HEK293T (cell line): ENCODE measurements at regions not wholly inside any gene's neighbourhood (a gene's known extent, or its start where the extent isn't known, plus 50 kb on each side); places are given as distances from the start of the nearest gene placed in this dataset.

ENCODE experiments used
- CTCF ChIA-PET: fragments of 350-600 bp; formaldehyde crosslinking; extraction: SDS; loops from one replicate; lab custom pipeline; 2021; ENCODE audit warnings: antibody characterized with exemption, inconsistent platforms; lab: Yijun Ruan, JAX
- POLR2A ChIA-PET: fragments of 350-600 bp; formaldehyde crosslinking; extraction: SDS; loops from one replicate; lab custom pipeline; 2020; ENCODE audit warnings: antibody characterized with exemption, inconsistent platforms; lab: Yijun Ruan, JAX
- DNase-seq: peaks from one replicate; pipeline ENCODE4 v3.0.0; 2012; ENCODE audit warnings: mixed read lengths; ENCODE audit errors: extremely low spot score
- ARNT ChIP-seq: fragments of 450-650 bp; IDR thresholded peaks from 2 replicates; pipeline ENCODE4 v1.6.1; 2017; ENCODE audit warnings: mild to moderate bottlenecking
- BHLHE40 ChIP-seq: fragments of 450-650 bp; IDR thresholded peaks from 2 replicates; pipeline ENCODE4 v1.6.1; 2016; ENCODE audit warnings: mild to moderate bottlenecking, moderate library complexity, borderline replicate concordance
- CTBP1 ChIP-seq: fragments of 450-650 bp; IDR thresholded peaks from 2 replicates; pipeline ENCODE4 v1.6.1; 2016; ENCODE audit warnings: borderline replicate concordance
- ELF4 ChIP-seq: fragments of 450-650 bp; IDR thresholded peaks from 2 replicates; pipeline ENCODE4 v1.6.1; 2017; ENCODE audit warnings: antibody characterized with exemption
- FOXA1 ChIP-seq: fragments of 450-650 bp; IDR thresholded peaks from 2 replicates; pipeline ENCODE4 v1.6.1; 2016; ENCODE audit warnings: mild to moderate bottlenecking
- FOXK2 ChIP-seq: fragments of 450-650 bp; IDR thresholded peaks from 2 replicates; pipeline ENCODE4 v1.6.1; 2016; ENCODE audit warnings: mild to moderate bottlenecking
- FOXM1 ChIP-seq: fragments of 450-650 bp; IDR thresholded peaks from 2 replicates; pipeline ENCODE4 v1.6.1; 2017; ENCODE audit warnings: mild to moderate bottlenecking, borderline replicate concordance
- HDGF ChIP-seq: fragments of 450-650 bp; IDR thresholded peaks from 2 replicates; pipeline ENCODE4 v1.6.1; 2017; ENCODE audit warnings: antibody characterized with exemption, borderline replicate concordance
- L3MBTL2 ChIP-seq: fragments of 450-650 bp; conservative IDR thresholded peaks from 2 replicates; pipeline ENCODE4 v1.6.1; 2016; ENCODE audit warnings: mild to moderate bottlenecking
- LEF1 ChIP-seq: fragments of 450-650 bp; IDR thresholded peaks from 2 replicates; pipeline ENCODE4 v1.6.1; 2017; ENCODE audit warnings: mild to moderate bottlenecking, borderline replicate concordance
- NFRKB ChIP-seq: fragments of 450-650 bp; IDR thresholded peaks from 2 replicates; pipeline ENCODE4 v1.6.1; 2016; ENCODE audit warnings: mild to moderate bottlenecking, moderate library complexity
- PKNOX1 ChIP-seq: fragments of 450-650 bp; IDR thresholded peaks from 2 replicates; pipeline ENCODE4 v1.6.1; 2016
- SP1 ChIP-seq: fragments of 450-650 bp; IDR thresholded peaks from 2 replicates; pipeline ENCODE4 v1.6.1; 2017
- SUZ12 ChIP-seq: fragments of 450-650 bp; IDR thresholded peaks from 2 replicates; pipeline ENCODE4 v1.6.1; 2016; ENCODE audit warnings: mild to moderate bottlenecking
- TARDBP ChIP-seq: fragments of 450-650 bp; IDR thresholded peaks from 2 replicates; pipeline ENCODE4 v1.6.1; 2016
- ZNF384 ChIP-seq: fragments of 450-650 bp; IDR thresholded peaks from 2 replicates; pipeline ENCODE4 v1.6.1; 2016

- TF ChIP-seq CTBP1: no peak
- TF ChIP-seq ELF4: no peak
- no peak for TF ChIP-seq FOXK2
- no peak for TF ChIP-seq BHLHE40
- TF ChIP-seq SUZ12: no peak
- no peak for TF ChIP-seq LEF1
- no peak for TF ChIP-seq PKNOX1
- no peak for TF ChIP-seq SP1
- no peak for TF ChIP-seq FOXA1
- no peak for TF ChIP-seq ZNF384
- no peak for TF ChIP-seq FOXM1
- no peak for TF ChIP-seq ARNT
- no peak for TF ChIP-seq NFRKB
- no peak for TF ChIP-seq TARDBP
- no peak for TF ChIP-seq L3MBTL2
- no peak for TF ChIP-seq HDGF
- POLR2A ChIA-PET: no interaction called here
- no peak for DNase-seq
- CTCF ChIA-PET: no interaction called here
These were observed 75.7 kb upstream of the PAK3 start for GRCh38 chrX:111020283-111020682.

- TF ChIP-seq NFRKB (no peak), SUZ12 (no peak), CTBP1 (no peak), FOXA1 (no peak), FOXM1 (no peak)
- no peak for DNase-seq
- ChIA-PET POLR2A (no interaction called here), CTCF (no interaction called here)
These were observed 82.1 kb upstream of the PAK3 start for GRCh38 chrX:111013778-111014455.

- CTCF ChIA-PET: no interaction called here
- no peak for TF ChIP-seq TARDBP
- no peak for TF ChIP-seq FOXK2
- TF ChIP-seq SP1: no peak
- TF ChIP-seq SUZ12: no peak
- TF ChIP-seq ARNT: no peak
- no peak for TF ChIP-seq BHLHE40
- TF ChIP-seq PKNOX1: no peak
- TF ChIP-seq FOXA1: no peak
- no peak for TF ChIP-seq L3MBTL2
- TF ChIP-seq ELF4: no peak
- no peak for TF ChIP-seq ZNF384
- TF ChIP-seq NFRKB: no peak
- no peak for TF ChIP-seq LEF1
- TF ChIP-seq CTBP1: no peak
These were observed 85.9 kb upstream of the PAK3 start for GRCh38 chrX:111010111-111010510.

GRCh38 chrX:111009256-111009655, 86.7 kb upstream of the PAK3 start:
- CTCF ChIA-PET: no interaction called here
- DNase-seq: no peak
- no peak for TF ChIP-seq ELF4
- no peak for TF ChIP-seq HDGF
- no peak for TF ChIP-seq BHLHE40
- POLR2A ChIA-PET: no interaction called here

More at GRCh38 chrX:111010111-111010510, 85.9 kb upstream of the PAK3 start:
- DNase-seq: no peak
- POLR2A ChIA-PET: no interaction called here

GRCh38 chrX:111008126-111008525, 87.9 kb upstream of the PAK3 start:
- ChIA-PET POLR2A (no interaction called here), CTCF (no interaction called here)
- no peak for DNase-seq
- TF ChIP-seq NFRKB (no peak), CTBP1 (no peak), FOXK2 (no peak), FOXA1 (no peak), SUZ12 (no peak), LEF1 (no peak), L3MBTL2 (no peak), ZNF384 (no peak), PKNOX1 (no peak), ARNT (no peak), ELF4 (no peak)

GRCh38 chrX:111007238-111007637, 88.8 kb upstream of the PAK3 start:
- no peak for TF ChIP-seq FOXA1
- TF ChIP-seq PKNOX1: no peak
- TF ChIP-seq FOXM1: no peak
- no peak for TF ChIP-seq HDGF
- no peak for TF ChIP-seq TARDBP
- TF ChIP-seq L3MBTL2: no peak
- no peak for TF ChIP-seq ZNF384
- TF ChIP-seq ELF4: no peak
- no peak for TF ChIP-seq CTBP1
- no peak for TF ChIP-seq FOXK2
- no peak for TF ChIP-seq SP1
- TF ChIP-seq ARNT: no peak
- no peak for TF ChIP-seq NFRKB
- ChIA-PET POLR2A (no interaction called here), CTCF (no interaction called here)
- no peak for DNase-seq
